ENCODE measurements at regions not wholly inside any gene's neighbourhood (a gene's known extent, or its start where the extent isn't known, plus 50 kb on each side); places are given as distances from the start of the nearest gene placed in this dataset.

GRCh38 chr3:99172736-99173657, 271.5 kb upstream of the DCBLD2 start:
- Histone ChIP-seq H3K36me3 (ENCODE audit: low read depth) (no peaks in the 10 kb centered on the region), H3K27me3 (ENCODE audit: insufficient read depth, poor library complexity, severe bottlenecking) (no peaks in the 10 kb centered on the region), H3K9me3 (ENCODE audit: severe bottlenecking) (no peaks in the 10 kb centered on the region), H3K4me3 (ENCODE audit: severe bottlenecking) (no peak overlapping the region), H3K27ac (ENCODE audit: poor library complexity, severe bottlenecking) (no peak overlapping the region), H3K4me1 (ENCODE audit: insufficient read depth, poor library complexity, severe bottlenecking) (no peaks in the 10 kb centered on the region)
- ATAC-seq (ENCODE audit: low read depth) (peak; percentile 59), DNase-seq (ENCODE audit: low spot score) (no peak)
- TF ChIP-seq, protein P1, sequence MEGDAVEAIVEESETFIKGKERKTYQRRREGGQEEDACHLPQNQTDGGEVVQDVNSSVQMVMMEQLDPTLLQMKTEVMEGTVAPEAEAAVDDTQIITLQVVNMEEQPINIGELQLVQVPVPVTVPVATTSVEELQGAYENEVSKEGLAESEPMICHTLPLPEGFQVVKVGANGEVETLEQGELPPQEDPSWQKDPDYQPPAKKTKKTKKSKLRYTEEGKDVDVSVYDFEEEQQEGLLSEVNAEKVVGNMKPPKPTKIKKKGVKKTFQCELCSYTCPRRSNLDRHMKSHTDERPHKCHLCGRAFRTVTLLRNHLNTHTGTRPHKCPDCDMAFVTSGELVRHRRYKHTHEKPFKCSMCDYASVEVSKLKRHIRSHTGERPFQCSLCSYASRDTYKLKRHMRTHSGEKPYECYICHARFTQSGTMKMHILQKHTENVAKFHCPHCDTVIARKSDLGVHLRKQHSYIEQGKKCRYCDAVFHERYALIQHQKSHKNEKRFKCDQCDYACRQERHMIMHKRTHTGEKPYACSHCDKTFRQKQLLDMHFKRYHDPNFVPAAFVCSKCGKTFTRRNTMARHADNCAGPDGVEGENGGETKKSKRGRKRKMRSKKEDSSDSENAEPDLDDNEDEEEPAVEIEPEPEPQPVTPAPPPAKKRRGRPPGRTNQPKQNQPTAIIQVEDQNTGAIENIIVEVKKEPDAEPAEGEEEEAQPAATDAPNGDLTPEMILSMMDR (IDR thresholded peaks at IDR 0.05; ENCODE audit: poor library complexity, severe bottlenecking), result peak; percentile 92

GRCh38 chr3:99171800-99172199, 270.3 kb upstream of the DCBLD2 start:
- H3K4me3 ChIP-seq (ENCODE audit: severe bottlenecking), result no peak overlapping the region
- no peaks in the 10 kb centered on the region for H3K4me1 ChIP-seq (ENCODE audit: insufficient read depth, poor library complexity, severe bottlenecking)
- no peak for DNase-seq (ENCODE audit: low spot score)
- no peaks in the 10 kb centered on the region for H3K27me3 ChIP-seq (ENCODE audit: insufficient read depth, poor library complexity, severe bottlenecking)
- H3K36me3 ChIP-seq (ENCODE audit: low read depth), result no peaks in the 10 kb centered on the region
- ATAC-seq (ENCODE audit: low read depth), result no peak
- H3K9me3 ChIP-seq (ENCODE audit: severe bottlenecking), result no peaks in the 10 kb centered on the region
- H3K27ac ChIP-seq (ENCODE audit: poor library complexity, severe bottlenecking), result no peak overlapping the region
- TF ChIP-seq, protein P1 (IDR thresholded peaks at IDR 0.05; ENCODE audit: poor library complexity, severe bottlenecking), result no peak

GRCh38 chr3:99170867-99171517, 269.5 kb upstream of the DCBLD2 start:
- TF ChIP-seq, protein P1 (IDR thresholded peaks at IDR 0.05; ENCODE audit: poor library complexity, severe bottlenecking), result no peak
- DNase-seq (ENCODE audit: low spot score) (no peak), ATAC-seq (ENCODE audit: low read depth) (no peak)
- Histone ChIP-seq H3K27ac (ENCODE audit: poor library complexity, severe bottlenecking) (no peak overlapping the region), H3K9me3 (ENCODE audit: severe bottlenecking) (no peaks in the 10 kb centered on the region), H3K4me3 (ENCODE audit: severe bottlenecking) (no peak overlapping the region), H3K36me3 (ENCODE audit: low read depth) (no peaks in the 10 kb centered on the region), H3K4me1 (ENCODE audit: insufficient read depth, poor library complexity, severe bottlenecking) (no peaks in the 10 kb centered on the region), H3K27me3 (ENCODE audit: insufficient read depth, poor library complexity, severe bottlenecking) (no peaks in the 10 kb centered on the region)

DNA sequence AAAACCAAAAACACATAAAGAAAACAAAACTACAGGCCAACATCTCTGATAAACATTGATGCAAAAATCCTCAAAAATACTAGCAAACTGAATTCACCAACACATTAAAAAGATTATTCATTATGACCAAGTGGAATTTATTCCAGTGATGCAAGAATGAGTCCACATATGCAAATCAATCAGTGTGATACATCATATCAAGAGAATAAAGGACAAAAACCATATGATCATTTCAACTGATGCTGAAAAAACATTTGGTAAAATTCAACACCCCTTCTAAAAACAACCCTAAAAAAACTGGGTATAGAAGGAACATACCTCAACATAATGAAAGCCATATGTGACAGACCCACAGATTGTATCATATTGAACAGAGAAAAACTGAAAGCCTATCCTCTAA, 265.6 kb upstream of the DCBLD2 start:
- H3K36me3 ChIP-seq (ENCODE audit: low read depth), result no peaks in the 10 kb centered on the region
- no peaks in the 10 kb centered on the region for H3K27me3 ChIP-seq (ENCODE audit: insufficient read depth, poor library complexity, severe bottlenecking)
- no peaks in the 10 kb centered on the region for H3K9me3 ChIP-seq (ENCODE audit: severe bottlenecking)
- H3K4me1 ChIP-seq (ENCODE audit: insufficient read depth, poor library complexity, severe bottlenecking), result no peaks in the 10 kb centered on the region
- no peak overlapping the region for H3K4me3 ChIP-seq (ENCODE audit: severe bottlenecking)
- TF ChIP-seq, protein P1 (IDR thresholded peaks at IDR 0.05; ENCODE audit: poor library complexity, severe bottlenecking), result no peak
- ATAC-seq (ENCODE audit: low read depth) (no peak), DNase-seq (ENCODE audit: low spot score) (no peak)
- no peak overlapping the region for H3K27ac ChIP-seq (ENCODE audit: poor library complexity, severe bottlenecking)

Data from RWPE2 (cell line).